GM13976 (cell line): ENCODE measurements at regions not wholly inside any gene's neighbourhood (a gene's known extent, or its start where the extent isn't known, plus 50 kb on each side); places are given as distances from the start of the nearest gene placed in this dataset.
"Not testable (repeated sequence)": the region's sequence is repeated elsewhere in the genome, so short reads cannot be mapped to it uniquely, and the experiment has no call there.

Experiments
- DNase-seq: peaks from one replicate; pipeline ENCODE4 v3.0.0; 2012; ENCODE audit warnings: low spot score
- in situ Hi-C: fragments of 300-500 bp; cut with MboI; formaldehyde crosslinking; loops from one replicate; pipeline ENCODE4 v1.12.0; 2022; ENCODE audit warnings: low sequenced_read_pairs, mixed read lengths, inconsistent platforms; ENCODE audit not compliant: unreplicated experiment
- TF ChIP-seq, protein P1 (sequence below): IDR thresholded peaks from 2 replicates; pipeline ENCODE4 v1.5.1; 2012; ENCODE audit warnings: borderline replicate concordance, mild to moderate bottlenecking; ENCODE audit not compliant: insufficient read depth; ENCODE audit errors: extremely low read depth, missing control alignments, control extremely low read depth

DNA sequence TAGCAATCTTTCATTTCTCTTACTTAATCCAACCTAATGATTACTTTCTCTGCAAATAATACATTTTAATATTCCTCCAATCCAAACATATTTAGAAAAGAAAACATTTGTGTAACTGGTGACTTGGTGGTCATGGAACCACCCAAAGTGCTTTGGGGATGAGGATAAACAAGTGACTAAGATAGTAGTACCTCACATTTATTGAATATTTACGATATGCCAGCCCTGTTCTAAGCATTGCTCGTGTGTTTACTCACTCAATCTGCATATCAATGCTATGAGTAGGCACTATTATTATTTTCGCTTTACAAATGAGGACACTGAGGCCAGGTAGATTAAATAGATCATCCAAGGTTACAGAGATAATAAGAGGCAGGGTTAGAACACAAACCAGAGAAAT, 189.5 kb downstream of the SHOX2 start:
- no peak for DNase-seq
- TF ChIP-seq, protein P1, sequence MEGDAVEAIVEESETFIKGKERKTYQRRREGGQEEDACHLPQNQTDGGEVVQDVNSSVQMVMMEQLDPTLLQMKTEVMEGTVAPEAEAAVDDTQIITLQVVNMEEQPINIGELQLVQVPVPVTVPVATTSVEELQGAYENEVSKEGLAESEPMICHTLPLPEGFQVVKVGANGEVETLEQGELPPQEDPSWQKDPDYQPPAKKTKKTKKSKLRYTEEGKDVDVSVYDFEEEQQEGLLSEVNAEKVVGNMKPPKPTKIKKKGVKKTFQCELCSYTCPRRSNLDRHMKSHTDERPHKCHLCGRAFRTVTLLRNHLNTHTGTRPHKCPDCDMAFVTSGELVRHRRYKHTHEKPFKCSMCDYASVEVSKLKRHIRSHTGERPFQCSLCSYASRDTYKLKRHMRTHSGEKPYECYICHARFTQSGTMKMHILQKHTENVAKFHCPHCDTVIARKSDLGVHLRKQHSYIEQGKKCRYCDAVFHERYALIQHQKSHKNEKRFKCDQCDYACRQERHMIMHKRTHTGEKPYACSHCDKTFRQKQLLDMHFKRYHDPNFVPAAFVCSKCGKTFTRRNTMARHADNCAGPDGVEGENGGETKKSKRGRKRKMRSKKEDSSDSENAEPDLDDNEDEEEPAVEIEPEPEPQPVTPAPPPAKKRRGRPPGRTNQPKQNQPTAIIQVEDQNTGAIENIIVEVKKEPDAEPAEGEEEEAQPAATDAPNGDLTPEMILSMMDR: no peak
- in situ Hi-C loops: no loop called here

DNA sequence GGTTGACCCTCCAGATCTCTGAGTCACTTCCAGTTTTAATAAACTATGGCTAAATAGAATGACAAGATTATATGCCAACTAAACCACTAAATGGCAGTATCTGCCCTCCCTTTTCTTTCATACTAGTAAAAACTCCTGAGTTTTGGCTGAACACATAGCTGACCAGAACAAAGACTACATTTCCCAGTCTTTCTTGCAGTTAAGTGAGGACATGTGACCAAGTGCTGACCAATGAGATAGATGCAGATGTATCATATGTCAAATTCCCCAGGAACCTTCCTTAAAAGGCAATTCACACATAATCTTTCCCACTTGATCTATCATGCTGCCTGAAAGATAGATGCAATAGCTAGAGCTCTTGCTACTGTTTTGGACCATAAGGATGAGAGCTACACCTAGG, 191.3 kb downstream of the SHOX2 start:
- TF ChIP-seq, protein P1: no peak
- DNase-seq: no peak
- in situ Hi-C loops: no loop called here

- in situ Hi-C loops: no loop called here
These were observed 192.5 kb downstream of the SHOX2 start for GRCh38 chr3:157913741-157914150.

GRCh38 chr3:157912514-157913451, 193.4 kb downstream of the SHOX2 start:
- no peak for DNase-seq
- in situ Hi-C loops: no loop called here
- TF ChIP-seq, protein P1: no peak

More at GRCh38 chr3:157913741-157914150, 192.5 kb downstream of the SHOX2 start:
- TF ChIP-seq, protein P1: no peak
- DNase-seq: no peak

DNA sequence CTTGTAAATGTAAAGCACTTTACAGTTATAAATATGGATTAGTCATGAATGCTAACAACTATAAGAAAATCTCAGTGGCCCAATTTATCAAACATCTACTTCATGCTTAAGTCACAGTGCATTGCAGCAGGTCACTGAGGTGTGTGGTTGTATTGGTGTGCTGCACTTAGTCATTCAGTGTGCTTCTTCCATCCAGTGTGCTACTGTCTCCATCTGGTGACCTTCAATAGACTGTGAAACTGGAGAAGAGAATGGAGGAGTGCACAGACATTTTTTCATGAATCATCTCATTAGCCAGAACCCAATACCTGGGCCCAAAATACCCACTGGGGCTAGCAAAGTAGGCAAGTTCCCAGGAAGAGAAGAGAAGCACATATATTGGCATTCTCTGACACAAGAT, 199.6 kb downstream of the SHOX2 start:
- TF ChIP-seq, protein P1: no peak
- in situ Hi-C loops: no loop called here
- DNase-seq: no peak

DNA sequence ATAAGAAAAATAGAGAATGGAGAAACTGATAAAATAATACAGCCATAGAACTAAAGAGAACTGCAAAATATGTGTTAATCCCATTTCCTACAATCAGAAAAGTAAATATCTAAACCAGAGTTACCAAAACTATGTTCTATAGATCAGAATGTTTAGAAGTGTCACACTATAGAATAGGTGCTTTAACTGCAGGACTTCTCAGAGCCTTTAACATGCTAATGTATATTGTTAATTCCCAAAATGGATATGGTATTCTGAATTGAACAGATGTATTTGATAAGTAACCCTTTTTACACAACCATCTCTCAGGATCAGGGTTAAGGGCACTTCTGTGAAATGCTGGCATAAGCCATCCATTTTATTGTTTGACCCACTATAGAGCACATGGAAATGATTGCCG, 200.3 kb downstream of the SHOX2 start:
- TF ChIP-seq, protein P1: no peak
- DNase-seq: no peak
- in situ Hi-C loops: no loop called here

DNA sequence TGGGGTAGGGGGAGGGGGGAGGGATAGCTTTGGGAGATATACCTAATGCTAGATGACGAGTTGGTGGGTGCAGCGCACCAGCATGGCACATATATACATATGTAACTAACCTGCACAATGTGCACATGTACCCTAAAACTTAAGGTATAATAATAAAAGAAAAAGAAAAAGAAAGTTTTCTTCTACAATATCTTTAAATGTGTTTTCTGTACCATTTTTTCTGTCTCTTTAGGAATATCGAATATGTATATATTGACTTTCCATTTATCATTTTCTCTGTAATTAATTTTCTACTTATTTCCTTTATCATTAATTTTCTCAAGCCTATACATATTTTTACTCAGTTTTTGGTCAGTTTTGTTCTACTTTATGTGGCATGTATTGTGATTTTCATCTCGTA, 203.5 kb downstream of the SHOX2 start:
- DNase-seq, in situ Hi-C loops: not testable (repeated sequence)
